Upper lobe of left lung (tissue), 4 donors: ENCODE measurements at regions not wholly inside any gene's neighbourhood (a gene's known extent, or its start where the extent isn't known, plus 50 kb on each side); places are given as distances from the start of the nearest gene placed in this dataset.

Experiments
- CTCF ChIP-seq, 6 experiments: fragments of 450-650 bp in 4 of 6; fragments of 200-600 bp in 2 of 6; sonication (generic) in 2 of 6; IDR thresholded peaks; one replicate each; pipeline ENCODE4 v1.5.1; 2016 to 2019; ENCODE audit warnings: antibody characterized with exemption in 6 of 6
- POLR2A ChIP-seq, 4 donors: fragments of 450-650 bp; IDR thresholded peaks; one replicate each; pipeline ENCODE4 v1.5.1; 2016 to 2017; ENCODE audit warnings: antibody characterized with exemption in 4 of 4, mild to moderate bottlenecking in 2 of 4
- POLR2AphosphoS5 ChIP-seq, 2 donors: sonication (generic); formaldehyde crosslinking; IDR thresholded peaks; one replicate each; pipeline ENCODE4 v1.5.1; 2017; ENCODE audit warnings: antibody characterized with exemption in 2 of 2

- TF ChIP-seq POLR2AphosphoS5 (IDR thresholded peaks at IDR 0.05) (no peak), POLR2A (IDR thresholded peaks at IDR 0.05) (no peak), CTCF (IDR thresholded peaks at IDR 0.05) (no peak)
Measured at GRCh38 chr6:21847711-21848480, 254.3 kb downstream of the SOX4 start.
